Fibroblast of gingiva (primary cell): ENCODE measurements at regions not wholly inside any gene's neighbourhood (a gene's known extent, or its start where the extent isn't known, plus 50 kb on each side); places are given as distances from the start of the nearest gene placed in this dataset.

Experiments used
- DNase-seq: peaks from one replicate; pipeline ENCODE4 v3.0.0-alpha.2; 2011; ENCODE audit warnings: low read depth

- DNase-seq: peak; percentile 63
These were observed 56.1 kb downstream of the BTG1 start for GRCh38 chr12:92089559-92089958.

DNA sequence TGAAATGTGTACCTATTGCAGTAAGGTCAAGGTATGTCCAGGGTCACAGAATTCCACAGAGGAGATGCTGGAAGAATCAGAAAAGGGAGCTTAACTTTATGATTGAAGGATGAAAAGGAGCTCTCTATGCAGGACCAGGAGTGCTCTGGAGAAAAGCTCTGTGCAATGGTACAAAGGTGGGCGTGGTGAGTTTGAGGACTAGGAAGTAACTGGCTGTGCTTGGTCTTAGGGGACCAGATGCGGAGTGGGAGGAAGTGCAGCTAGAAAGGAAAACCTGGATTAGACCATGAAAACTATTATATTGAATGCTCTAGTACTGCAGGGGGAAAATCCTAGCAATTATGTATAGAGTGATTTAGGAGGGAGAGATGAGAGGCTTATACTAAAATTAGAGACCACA lies 56.8 kb downstream of the BTG1 start:
- no peak for DNase-seq

DNA sequence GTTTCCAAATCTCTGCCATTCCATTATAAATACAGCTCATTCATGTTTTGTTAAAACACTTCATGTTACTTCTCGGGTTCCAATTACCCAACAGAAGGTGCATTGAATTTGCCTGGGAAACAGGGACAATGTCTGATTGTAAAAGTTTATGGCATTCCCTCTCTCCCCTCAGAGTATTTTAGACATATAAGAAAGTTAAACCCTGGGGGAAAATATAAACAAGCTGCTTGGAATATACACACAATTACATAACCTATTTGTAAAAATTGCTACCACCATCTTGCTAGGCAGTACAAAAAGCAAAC lies 60.0 kb downstream of the BTG1 start:
- DNase-seq: no peak

- no peak for DNase-seq
These were observed 60.5 kb downstream of the BTG1 start for GRCh38 chr12:92085040-92085735.

GRCh38 chr12:92080911-92081285 lies 64.7 kb downstream of the BTG1 start:
- DNase-seq: no peak

GRCh38 chr12:92079054-92079385 lies 66.6 kb downstream of the BTG1 start:
- DNase-seq: peak; percentile 50

- DNase-seq: peak; percentile 100
These were observed 67.2 kb downstream of the BTG1 start for GRCh38 chr12:92078167-92079053.

- DNase-seq: no peak
These were observed 68.1 kb downstream of the BTG1 start for GRCh38 chr12:92077530-92077929.

DNA sequence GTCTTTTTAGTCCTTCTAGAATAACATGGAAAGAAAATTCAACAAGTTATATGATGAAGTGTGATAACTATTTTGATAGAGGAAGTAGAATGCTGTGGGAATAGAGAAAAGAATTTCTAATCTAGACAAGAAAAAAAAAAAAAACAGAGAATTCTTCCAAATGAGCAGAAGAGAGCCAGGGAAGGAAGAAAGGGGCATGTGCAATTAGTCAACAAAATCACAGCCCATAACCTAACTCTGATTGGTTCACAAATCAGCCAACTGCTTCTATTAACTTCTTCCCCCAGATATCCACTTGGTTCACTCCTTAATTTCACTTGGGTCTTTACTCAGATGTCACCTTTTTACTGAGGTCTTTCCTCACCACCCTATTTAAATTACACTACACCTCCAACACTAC lies 69.5 kb downstream of the BTG1 start:
- no peak for DNase-seq

DNA sequence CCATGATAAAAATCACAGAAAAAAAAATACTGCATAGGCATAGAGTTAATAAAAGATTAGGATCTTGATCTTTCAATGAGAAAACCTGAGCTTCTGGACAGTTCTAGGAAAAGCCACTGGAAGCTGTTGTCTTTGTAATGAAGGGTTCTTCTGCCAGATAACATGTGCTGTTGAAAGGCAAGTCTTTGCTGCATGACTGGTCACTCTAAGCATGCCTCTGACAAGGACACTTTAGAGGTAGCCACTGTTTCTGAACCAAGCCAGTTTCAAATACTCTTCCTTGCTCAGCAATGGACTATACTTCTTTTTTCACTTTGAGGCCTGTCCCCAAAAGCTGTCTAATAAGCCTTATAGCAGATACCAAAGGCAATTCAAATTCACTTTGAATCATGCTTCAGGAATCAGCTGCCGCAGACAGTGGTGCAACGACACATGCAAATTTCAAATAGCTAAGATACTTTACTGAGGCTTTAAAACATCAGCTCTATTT lies 70.2 kb downstream of the BTG1 start:
- DNase-seq: peak; percentile 36

DNA sequence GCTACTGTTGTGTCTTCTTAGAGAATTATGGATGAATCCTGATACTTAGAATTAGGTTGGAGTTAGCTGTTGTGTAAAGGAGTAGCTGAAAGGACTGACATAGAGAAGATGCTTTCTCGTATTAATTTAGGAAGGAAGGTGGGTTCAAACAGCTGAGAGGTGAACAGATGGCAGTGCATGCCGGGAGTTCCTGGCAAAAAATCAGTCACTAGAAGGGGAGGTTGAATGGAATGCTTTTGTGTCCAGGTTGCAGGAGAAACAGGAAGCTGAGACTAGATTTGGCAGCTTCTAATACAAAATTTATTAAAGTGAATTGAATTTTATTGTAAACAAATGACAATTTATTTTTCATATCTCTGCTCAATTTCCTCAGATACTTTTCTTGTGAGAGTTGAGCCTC lies 70.8 kb downstream of the BTG1 start:
- no peak for DNase-seq

- DNase-seq: no peak
These were observed 72.6 kb downstream of the BTG1 start for GRCh38 chr12:92073094-92073493.

- no peak for DNase-seq
These were observed 73.5 kb downstream of the BTG1 start for GRCh38 chr12:92072112-92072511.

GRCh38 chr12:92070864-92071445 lies 74.7 kb downstream of the BTG1 start:
- peak; percentile 79 for DNase-seq

DNA sequence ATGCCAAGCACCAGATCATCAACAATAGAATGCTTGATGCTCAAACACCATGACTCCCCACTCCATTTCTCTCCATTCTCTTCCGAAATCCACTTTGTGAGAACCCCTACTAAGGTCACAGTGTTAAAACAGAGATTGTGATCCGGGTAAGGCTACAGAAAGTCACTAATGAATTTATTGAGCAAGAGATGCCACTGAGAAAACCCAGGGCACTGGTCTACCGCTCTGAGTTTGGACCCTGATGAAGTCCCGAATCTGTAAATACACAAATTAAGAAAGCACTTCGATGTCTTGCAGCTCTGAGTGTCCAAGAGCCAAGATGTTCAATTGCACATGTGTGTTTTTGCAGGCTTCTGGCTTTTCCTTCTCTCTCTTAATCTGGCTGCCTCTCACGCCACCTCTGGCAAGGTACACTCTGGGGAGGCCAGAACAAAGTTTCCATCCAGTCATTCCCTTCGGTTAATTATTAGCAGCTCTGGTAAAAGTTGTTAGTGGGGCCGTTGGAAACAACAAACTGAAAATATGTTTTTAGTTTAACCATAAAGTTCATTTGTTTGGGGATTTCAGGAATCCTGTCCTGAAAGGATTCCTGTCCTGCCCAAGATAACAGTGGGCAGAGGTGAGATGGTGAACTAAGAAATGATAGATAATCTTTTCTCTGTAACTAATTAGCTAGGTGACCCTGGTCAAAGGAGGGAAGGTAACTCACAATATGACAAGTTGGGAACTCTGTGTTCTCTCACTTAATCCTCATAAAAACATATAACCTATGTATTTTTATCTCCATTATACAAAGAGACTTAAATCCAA lies 75.4 kb downstream of the BTG1 start:
- no peak for DNase-seq

DNA sequence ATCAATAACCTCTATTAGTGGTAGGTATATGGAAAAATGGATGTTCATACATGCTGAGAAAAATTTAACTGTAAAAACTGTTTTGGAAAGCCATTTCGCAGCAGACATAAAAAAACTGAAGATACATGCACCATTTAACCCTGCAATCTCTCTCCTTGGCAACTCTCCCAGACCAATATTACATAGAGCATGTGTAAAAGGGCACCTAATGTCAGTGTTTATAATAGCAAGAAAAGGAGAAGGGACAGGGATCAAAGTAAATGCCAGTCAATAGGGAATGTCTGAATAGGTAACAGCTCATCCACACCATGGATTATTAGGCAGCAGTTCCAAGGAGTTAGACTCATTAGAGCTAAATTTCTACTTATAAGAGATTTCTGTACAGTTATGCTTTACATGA lies 77.2 kb downstream of the BTG1 start:
- DNase-seq: no peak

DNA sequence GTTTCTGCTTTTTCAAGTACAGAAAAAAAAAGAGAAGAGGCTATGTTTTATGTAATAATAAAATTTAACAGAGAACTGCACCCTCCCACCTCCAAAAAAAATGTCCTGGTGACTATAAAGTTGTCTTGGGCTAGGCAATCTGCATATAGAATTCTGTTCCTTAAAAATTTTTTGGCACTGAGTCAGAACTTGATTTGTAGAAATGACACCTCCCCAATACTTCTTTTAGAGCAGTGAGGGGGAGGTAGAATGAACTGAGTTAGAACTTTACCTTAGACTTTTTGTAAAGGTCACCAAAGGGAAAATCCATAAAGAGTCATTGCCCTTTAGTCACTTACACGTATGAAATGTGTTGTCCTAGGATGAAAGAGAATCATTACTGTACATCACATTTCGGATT lies 80.0 kb downstream of the BTG1 start:
- DNase-seq: no peak

DNA sequence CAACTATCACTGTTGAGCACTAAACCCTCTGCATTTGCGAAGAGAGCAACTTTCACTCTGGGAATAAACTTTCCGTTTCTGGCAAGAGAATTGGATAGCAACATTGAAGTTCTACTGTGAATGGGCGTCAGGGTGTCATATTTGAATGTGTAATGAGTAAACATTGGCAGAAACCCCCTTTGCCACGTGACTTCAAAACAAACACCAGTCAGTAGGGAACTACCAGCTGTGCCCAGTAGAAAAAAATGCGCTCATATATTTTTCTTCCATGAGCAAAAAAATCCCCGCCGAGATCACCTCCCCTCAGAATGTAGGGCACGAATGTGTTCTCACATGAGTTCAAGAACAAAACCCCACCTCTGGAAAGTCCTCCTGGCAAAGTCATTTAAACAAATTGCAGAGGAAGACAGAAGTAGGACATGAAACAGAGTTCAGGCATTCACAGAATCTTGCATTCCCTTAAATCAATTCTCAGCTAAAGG lies 80.6 kb downstream of the BTG1 start:
- peak; percentile 42 for DNase-seq

DNA sequence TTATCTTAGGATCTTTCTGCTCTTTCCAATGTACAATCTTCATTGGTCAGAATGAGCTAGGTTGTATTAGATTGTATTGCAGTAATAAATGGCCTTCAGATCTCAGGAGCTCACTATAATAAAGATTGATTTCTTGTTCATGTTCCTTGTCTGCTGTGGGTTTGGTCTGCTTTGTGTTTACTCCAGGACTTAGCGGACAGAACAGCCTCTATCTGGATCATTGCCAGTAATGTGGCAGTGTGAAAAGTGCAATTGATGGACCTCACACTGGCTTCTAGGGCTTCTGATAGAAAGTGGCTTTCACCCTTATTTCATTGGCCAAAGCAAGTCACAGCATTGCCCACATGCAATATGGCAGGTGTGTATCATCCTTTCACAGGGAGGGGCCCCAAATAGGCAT lies 81.2 kb downstream of the BTG1 start:
- no peak for DNase-seq

DNA sequence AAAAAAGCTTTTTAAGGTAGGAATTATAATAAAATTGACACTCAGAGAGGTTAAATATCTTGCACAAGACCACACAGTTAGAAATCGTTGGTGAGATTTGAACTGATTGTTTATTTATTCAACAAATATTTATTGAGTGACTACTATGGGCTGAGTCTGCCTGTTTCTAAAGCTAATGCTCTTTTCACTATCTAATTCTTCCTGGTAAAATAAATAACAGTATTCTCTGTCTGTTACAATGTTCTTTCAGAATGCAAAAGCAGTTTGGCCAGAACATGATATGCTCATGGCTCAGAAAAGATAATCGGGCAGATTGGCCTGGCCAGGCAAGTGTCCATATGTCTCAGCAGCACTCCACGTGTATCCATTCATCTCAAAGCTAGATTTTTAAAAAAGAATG lies 82.0 kb downstream of the BTG1 start:
- peak; percentile 61 for DNase-seq

DNA sequence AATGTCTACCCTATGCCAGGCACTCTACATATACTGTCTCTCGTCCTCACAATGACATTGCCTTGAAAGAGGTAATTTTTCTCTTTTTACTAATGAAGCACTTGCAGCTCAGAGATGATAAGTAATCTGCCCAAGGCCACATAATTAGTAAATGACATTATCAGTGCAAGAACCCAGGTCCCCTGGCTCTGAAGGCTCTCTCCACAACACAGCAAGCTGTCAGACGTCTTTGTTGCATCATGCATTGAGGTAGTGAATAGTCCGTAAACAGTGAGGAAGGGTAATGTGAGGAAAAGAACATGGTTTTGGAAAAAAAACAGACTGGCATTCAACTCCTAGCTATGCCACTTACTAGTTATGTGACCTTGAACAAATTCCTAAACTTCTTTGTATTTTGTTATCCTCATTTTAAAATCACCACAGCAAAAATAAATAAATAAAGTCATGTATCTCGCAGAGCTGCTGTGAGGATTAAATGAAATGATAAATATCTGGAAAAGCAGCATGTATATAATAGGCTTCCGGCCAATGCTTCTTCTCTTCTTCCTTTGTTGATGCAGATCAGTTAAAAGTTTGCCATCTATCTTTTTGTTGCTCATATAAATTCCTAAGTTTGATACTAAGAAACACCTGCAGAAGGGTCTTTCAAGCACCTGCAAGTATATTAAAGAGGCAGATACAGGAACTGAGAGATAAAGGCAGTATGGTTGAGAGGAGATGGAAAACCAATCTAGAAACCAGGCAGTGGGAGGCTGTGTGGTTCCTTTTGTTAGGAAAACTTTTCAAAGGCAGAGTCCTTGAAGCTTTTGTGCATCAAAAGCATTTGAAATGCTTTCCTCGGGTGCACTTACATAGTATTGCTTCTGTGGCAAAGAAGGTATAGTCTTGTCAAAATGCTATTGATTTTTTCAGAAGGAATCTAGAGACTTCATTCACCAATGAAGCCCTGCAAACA lies 82.8 kb downstream of the BTG1 start:
- DNase-seq: no peak
